ENCODE measurements at regions not wholly inside any gene's neighbourhood (a gene's known extent, or its start where the extent isn't known, plus 50 kb on each side); places are given as distances from the start of the nearest gene placed in this dataset.
A peak's percentile ranks its signal among the peaks of the same experiment; 100 is the strongest.

DNA sequence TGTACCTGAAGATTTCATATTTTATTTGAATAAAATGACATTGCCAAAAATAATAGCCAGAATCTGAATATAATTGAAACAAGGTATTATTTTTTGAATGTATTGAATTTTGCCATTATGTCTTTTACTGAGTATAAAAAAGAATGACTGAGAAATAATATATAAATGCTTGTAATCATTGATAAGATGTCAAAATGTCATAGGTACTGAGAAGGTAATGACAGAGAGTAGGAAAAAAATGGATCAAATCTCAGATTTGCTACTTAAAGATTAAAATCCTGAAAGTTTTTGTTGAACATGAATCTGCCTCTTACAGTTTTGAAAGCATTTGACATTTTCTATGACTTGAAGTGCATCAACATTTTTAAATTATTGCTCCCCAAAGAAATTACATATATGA lies 1069.9 kb upstream of the ADGRL4 start:
- Histone ChIP-seq H3K27ac (ENCODE audit: low read depth in 2 of 2, low read length in 2 of 2) (no peak overlapping the region), H3K9ac (ENCODE audit: low read length in 3 of 3) (no peak overlapping the region), H3K4me1 (ENCODE audit: control insufficient read depth in 2 of 3, insufficient read depth in 2 of 3, low read depth in 1 of 3, low read length in 3 of 3) (no peaks in the 10 kb centered on the region), H3K9me3 (ENCODE audit: control insufficient read depth in 2 of 3, insufficient read depth in 1 of 3, low read length in 3 of 3) (no peaks in the 10 kb centered on the region), H3K36me3 (ENCODE audit: control insufficient read depth in 2 of 3, insufficient read depth in 3 of 3, low read length in 3 of 3) (no peaks in the 10 kb centered on the region), H3K4me3 (ENCODE audit: low read length in 3 of 3) (no peak overlapping the region), H3K27me3 (ENCODE audit: control insufficient read depth, insufficient read depth, low read length) (no peaks in the 10 kb centered on the region)
- peak; percentile 55 for FAIRE-seq
- no peak for DNase-seq
- intact Hi-C loops (cut with DNase I), result no loop called here
- TF ChIP-seq, protein P1, sequence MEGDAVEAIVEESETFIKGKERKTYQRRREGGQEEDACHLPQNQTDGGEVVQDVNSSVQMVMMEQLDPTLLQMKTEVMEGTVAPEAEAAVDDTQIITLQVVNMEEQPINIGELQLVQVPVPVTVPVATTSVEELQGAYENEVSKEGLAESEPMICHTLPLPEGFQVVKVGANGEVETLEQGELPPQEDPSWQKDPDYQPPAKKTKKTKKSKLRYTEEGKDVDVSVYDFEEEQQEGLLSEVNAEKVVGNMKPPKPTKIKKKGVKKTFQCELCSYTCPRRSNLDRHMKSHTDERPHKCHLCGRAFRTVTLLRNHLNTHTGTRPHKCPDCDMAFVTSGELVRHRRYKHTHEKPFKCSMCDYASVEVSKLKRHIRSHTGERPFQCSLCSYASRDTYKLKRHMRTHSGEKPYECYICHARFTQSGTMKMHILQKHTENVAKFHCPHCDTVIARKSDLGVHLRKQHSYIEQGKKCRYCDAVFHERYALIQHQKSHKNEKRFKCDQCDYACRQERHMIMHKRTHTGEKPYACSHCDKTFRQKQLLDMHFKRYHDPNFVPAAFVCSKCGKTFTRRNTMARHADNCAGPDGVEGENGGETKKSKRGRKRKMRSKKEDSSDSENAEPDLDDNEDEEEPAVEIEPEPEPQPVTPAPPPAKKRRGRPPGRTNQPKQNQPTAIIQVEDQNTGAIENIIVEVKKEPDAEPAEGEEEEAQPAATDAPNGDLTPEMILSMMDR (IDR thresholded peaks at IDR 0.05; ENCODE audit: borderline replicate concordance, extremely low read depth, insufficient read depth), result no peak

DNA sequence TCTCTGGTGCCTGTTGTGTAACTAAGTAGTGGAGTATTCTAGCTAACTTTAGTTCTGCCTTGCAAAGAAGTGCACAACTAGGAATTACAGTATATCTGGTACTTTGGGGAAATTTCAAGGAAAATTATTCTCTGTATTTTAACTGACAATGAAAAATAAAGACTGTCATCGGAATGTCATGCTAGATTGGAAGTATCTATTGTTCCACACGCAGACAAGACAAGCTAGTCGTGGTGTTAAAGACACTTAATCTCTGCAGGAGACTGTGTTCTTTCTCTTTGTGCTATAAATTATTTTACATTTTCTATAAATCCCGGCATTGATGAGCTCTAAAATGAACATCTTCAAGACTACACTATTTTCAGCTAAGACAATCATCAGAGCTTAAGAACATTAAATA lies 1068.8 kb upstream of the ADGRL4 start:
- FAIRE-seq (no peak), DNase-seq (no peak)
- no peak overlapping the region for H3K4me3 ChIP-seq (ENCODE audit: low read length in 3 of 3)
- H3K9me3 ChIP-seq (ENCODE audit: control insufficient read depth in 2 of 3, insufficient read depth in 1 of 3, low read length in 3 of 3), result no peaks in the 10 kb centered on the region
- H3K4me1 ChIP-seq (ENCODE audit: control insufficient read depth in 2 of 3, insufficient read depth in 2 of 3, low read depth in 1 of 3, low read length in 3 of 3), result no peaks in the 10 kb centered on the region
- no peaks in the 10 kb centered on the region for H3K27me3 ChIP-seq (ENCODE audit: control insufficient read depth, insufficient read depth, low read length)
- intact Hi-C loops (cut with DNase I), result no loop called here
- no peak overlapping the region for H3K9ac ChIP-seq (ENCODE audit: low read length in 3 of 3)
- H3K36me3 ChIP-seq (ENCODE audit: control insufficient read depth in 2 of 3, insufficient read depth in 3 of 3, low read length in 3 of 3), result no peaks in the 10 kb centered on the region
- TF ChIP-seq, protein P1 (IDR thresholded peaks at IDR 0.05; ENCODE audit: borderline replicate concordance, extremely low read depth, insufficient read depth), result no peak
- H3K27ac ChIP-seq (ENCODE audit: low read depth in 2 of 2, low read length in 2 of 2), result no peak overlapping the region

DNA sequence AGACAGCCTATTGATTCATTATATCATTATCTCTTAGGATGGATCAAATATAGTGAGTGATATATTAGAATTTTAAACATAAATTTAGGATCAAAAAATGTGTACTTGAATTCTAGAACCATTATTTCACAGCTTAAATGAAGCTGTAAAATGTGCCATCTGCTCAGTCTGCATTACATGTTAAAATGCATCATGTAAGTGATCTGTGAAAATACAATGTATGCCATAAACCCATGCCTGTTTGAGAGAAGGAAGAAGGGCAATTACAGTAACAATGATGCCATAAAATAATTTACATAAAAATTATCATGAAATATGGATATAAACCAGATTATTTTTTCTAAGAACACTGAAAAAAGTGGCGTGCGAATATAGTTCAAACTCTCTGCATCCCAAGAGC lies 1066.0 kb upstream of the ADGRL4 start:
- no peak for FAIRE-seq

DNA sequence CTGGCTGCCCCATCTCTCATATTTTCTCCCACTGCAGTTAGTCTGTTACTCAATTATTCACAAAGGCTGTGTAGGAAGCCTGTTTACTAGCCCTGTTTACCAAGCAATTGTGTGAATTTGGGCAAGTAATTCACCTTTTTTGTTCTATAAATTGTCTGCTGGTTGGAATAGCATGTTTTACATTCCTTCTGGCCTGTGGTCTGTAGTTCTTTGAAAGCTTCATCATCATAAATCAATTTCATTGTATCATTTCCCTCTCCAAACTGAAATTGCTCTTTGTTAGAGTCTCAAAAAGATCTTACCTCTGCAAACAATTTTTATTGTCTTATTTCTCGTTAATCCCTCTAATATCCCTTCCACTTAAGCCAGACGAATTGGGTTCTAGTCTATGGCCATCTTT lies 1059.5 kb upstream of the ADGRL4 start:
- H3K36me3 ChIP-seq (ENCODE audit: control insufficient read depth in 2 of 3, insufficient read depth in 3 of 3, low read length in 3 of 3), result no peaks in the 10 kb centered on the region
- no peaks in the 10 kb centered on the region for H3K27me3 ChIP-seq (ENCODE audit: control insufficient read depth, insufficient read depth, low read length)
- no peaks in the 10 kb centered on the region for H3K4me1 ChIP-seq (ENCODE audit: control insufficient read depth in 2 of 3, insufficient read depth in 2 of 3, low read depth in 1 of 3, low read length in 3 of 3)
- FAIRE-seq (no peak), DNase-seq (peak in 1 of 5 donors; percentile 4)
- intact Hi-C loops (cut with DNase I), result no loop called here
- no peak overlapping the region for H3K27ac ChIP-seq (ENCODE audit: low read depth in 2 of 2, low read length in 2 of 2)
- H3K9me3 ChIP-seq (ENCODE audit: control insufficient read depth in 2 of 3, insufficient read depth in 1 of 3, low read length in 3 of 3), result no peaks in the 10 kb centered on the region
- H3K9ac ChIP-seq (ENCODE audit: low read length in 3 of 3), result no peak overlapping the region
- H3K4me3 ChIP-seq (ENCODE audit: low read length in 3 of 3), result no peak overlapping the region
- TF ChIP-seq, protein P1 (IDR thresholded peaks at IDR 0.05; ENCODE audit: borderline replicate concordance, extremely low read depth, insufficient read depth), result no peak

More for the DNA sequence above, 1066.0 kb upstream of the ADGRL4 start:
- intact Hi-C loops (cut with DNase I), result no loop called here
- no peaks in the 10 kb centered on the region for H3K4me1 ChIP-seq (ENCODE audit: control insufficient read depth in 2 of 3, insufficient read depth in 2 of 3, low read depth in 1 of 3, low read length in 3 of 3)
- TF ChIP-seq, protein P1 (IDR thresholded peaks at IDR 0.05; ENCODE audit: borderline replicate concordance, extremely low read depth, insufficient read depth), result no peak
- no peak for DNase-seq
- H3K9ac ChIP-seq (ENCODE audit: low read length in 3 of 3), result no peak overlapping the region
- H3K4me3 ChIP-seq (ENCODE audit: low read length in 3 of 3), result no peak overlapping the region
- no peaks in the 10 kb centered on the region for H3K27me3 ChIP-seq (ENCODE audit: control insufficient read depth, insufficient read depth, low read length)
- no peak overlapping the region for H3K27ac ChIP-seq (ENCODE audit: low read depth in 2 of 2, low read length in 2 of 2)
- no peaks in the 10 kb centered on the region for H3K9me3 ChIP-seq (ENCODE audit: control insufficient read depth in 2 of 3, insufficient read depth in 1 of 3, low read length in 3 of 3)
- H3K36me3 ChIP-seq (ENCODE audit: control insufficient read depth in 2 of 3, insufficient read depth in 3 of 3, low read length in 3 of 3), result no peaks in the 10 kb centered on the region

All from kidney (tissue), 13 donors.